ENCODE measurements at regions not wholly inside any gene's neighbourhood (a gene's known extent, or its start where the extent isn't known, plus 50 kb on each side); places are given as distances from the start of the nearest gene placed in this dataset.

- intact Hi-C loops (cut with DNase I), result loop anchor here in 1 of 2 donors (10.0 kb wide), 1 partner anchor 722 kb away; no protein-coding TSS in a partner anchor
- no peak for DNase-seq (ENCODE audit: low spot score)
These were observed 75.9 kb upstream of the RGS6 start for GRCh38 chr14:71856199-71856919.

GRCh38 chr14:71863049-71863448, 69.2 kb upstream of the RGS6 start:
- intact Hi-C loops (cut with DNase I), result no loop called here
- DNase-seq (ENCODE audit: low spot score), result no peak

GRCh38 chr14:71863766-71864165, 68.5 kb upstream of the RGS6 start:
- intact Hi-C loops (cut with DNase I), result no loop called here
- no peak for DNase-seq (ENCODE audit: low spot score)

Data from posterior vena cava (tissue), 2 donors.